ENCODE measurements at regions not wholly inside any gene's neighbourhood (a gene's known extent, or its start where the extent isn't known, plus 50 kb on each side); places are given as distances from the start of the nearest gene placed in this dataset.

DNA sequence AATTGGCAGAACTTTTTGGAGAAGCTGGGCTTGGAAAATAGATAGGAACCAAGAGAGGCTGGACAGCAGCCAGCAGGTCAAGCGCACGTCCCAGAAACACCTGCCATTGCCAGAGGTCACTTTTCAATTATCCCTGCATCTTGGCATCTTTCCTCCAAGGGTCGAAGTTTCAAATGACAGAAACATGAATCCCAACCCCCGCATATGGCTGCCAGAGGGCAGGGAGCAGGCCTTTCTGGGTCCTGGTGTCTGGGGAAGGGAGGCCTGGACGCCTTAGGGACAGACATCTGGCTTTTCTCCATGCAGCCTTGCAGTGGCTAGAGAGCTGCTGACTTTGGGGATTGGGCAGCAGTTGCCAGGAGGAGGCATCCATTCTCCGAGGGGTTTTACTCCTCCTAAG is 164.5 kb upstream of the TPM1 start:
- no peak for TF ChIP-seq POLR2A (IDR thresholded peaks at IDR 0.05)
- TF ChIP-seq, protein P1, sequence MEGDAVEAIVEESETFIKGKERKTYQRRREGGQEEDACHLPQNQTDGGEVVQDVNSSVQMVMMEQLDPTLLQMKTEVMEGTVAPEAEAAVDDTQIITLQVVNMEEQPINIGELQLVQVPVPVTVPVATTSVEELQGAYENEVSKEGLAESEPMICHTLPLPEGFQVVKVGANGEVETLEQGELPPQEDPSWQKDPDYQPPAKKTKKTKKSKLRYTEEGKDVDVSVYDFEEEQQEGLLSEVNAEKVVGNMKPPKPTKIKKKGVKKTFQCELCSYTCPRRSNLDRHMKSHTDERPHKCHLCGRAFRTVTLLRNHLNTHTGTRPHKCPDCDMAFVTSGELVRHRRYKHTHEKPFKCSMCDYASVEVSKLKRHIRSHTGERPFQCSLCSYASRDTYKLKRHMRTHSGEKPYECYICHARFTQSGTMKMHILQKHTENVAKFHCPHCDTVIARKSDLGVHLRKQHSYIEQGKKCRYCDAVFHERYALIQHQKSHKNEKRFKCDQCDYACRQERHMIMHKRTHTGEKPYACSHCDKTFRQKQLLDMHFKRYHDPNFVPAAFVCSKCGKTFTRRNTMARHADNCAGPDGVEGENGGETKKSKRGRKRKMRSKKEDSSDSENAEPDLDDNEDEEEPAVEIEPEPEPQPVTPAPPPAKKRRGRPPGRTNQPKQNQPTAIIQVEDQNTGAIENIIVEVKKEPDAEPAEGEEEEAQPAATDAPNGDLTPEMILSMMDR (IDR thresholded peaks at IDR 0.05): no peak

All from body of pancreas (tissue), 4 donors.